ENCODE measurements at regions not wholly inside any gene's neighbourhood (a gene's known extent, or its start where the extent isn't known, plus 50 kb on each side); places are given as distances from the start of the nearest gene placed in this dataset.

DNA sequence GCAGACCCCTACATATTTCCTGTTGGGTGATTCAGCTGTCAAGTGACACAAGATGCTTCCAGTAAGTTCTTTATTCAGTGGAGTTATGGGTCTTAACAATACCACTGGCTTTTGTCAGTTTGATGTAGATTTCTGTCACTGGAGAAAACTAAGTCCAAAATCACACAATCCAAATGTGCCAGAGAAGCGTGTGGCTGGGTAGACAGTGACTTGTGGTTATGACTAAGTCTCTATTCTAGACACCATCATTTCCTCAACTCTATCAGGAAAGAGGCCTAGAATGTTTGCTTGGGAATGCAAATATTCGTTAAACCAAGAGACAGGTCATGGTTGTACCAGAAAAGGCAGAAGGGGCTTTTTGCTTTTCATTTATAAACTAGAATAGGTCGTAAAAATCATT, 54.4 kb upstream of the HS3ST1 start:
- TF ChIP-seq, protein P1, sequence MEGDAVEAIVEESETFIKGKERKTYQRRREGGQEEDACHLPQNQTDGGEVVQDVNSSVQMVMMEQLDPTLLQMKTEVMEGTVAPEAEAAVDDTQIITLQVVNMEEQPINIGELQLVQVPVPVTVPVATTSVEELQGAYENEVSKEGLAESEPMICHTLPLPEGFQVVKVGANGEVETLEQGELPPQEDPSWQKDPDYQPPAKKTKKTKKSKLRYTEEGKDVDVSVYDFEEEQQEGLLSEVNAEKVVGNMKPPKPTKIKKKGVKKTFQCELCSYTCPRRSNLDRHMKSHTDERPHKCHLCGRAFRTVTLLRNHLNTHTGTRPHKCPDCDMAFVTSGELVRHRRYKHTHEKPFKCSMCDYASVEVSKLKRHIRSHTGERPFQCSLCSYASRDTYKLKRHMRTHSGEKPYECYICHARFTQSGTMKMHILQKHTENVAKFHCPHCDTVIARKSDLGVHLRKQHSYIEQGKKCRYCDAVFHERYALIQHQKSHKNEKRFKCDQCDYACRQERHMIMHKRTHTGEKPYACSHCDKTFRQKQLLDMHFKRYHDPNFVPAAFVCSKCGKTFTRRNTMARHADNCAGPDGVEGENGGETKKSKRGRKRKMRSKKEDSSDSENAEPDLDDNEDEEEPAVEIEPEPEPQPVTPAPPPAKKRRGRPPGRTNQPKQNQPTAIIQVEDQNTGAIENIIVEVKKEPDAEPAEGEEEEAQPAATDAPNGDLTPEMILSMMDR (IDR thresholded peaks at IDR 0.05; ENCODE audit: low read depth, low read length, missing control alignments) = no peak
- Histone ChIP-seq H3K4me3 (ENCODE audit: low read depth, low read length) (no peak overlapping the region), H3K36me3 (replicated peaks) (no peaks in the 10 kb centered on the region), H3K27me3 (replicated peaks) (no peaks in the 10 kb centered on the region), H3K27ac (peak overlapping the region; percentile 25)
- peak; percentile 37 for DNase-seq
- in situ Hi-C loops (cut with HindIII; ENCODE audit: low pct_ligation_motif_present, low sequenced_read_pairs) = no loop called here

DNA sequence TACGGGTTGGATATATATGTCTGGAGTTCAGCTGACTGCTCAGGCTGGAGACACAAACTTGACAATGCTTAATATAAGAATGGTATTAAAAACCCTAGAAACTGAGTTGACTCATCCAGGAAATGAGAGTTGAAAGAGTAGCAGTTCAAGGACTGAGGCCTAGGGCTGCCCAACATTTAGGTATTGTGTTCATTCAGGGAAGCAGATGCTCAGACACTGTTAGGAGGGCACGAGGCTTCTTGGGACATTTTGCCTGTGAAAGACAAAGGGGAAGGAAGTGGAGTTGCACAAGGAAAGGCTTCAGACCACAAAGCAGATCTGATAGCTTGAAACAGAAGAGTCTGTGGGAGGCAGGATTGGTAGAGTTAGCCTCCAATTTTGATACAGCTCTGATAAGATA, 52.0 kb upstream of the HS3ST1 start:
- no peaks in the 10 kb centered on the region for H3K36me3 ChIP-seq (replicated peaks)
- H3K27ac ChIP-seq = no peak overlapping the region
- TF ChIP-seq, protein P1 (IDR thresholded peaks at IDR 0.05; ENCODE audit: low read depth, low read length, missing control alignments) = no peak
- no peak overlapping the region for H3K4me3 ChIP-seq (ENCODE audit: low read depth, low read length)
- DNase-seq = no peak
- no peaks in the 10 kb centered on the region for H3K27me3 ChIP-seq (replicated peaks)
- in situ Hi-C loops (cut with HindIII; ENCODE audit: low pct_ligation_motif_present, low sequenced_read_pairs) = no loop called here
